ENCODE measurements at regions not wholly inside any gene's neighbourhood (a gene's known extent, or its start where the extent isn't known, plus 50 kb on each side); places are given as distances from the start of the nearest gene placed in this dataset.

GRCh38 chr12:78396538-78396937, 468.0 kb upstream of the SYT1 start:
- no CpG with 5 or more reads among the region's 1 CpG for WGBS, 2 experiments (ENCODE audit: extremely low coverage in 2 of 2, insufficient read length in 1 of 2)
- ChIA-PET CTCF (no interaction called here), POLR2A (ENCODE audit: unreplicated experiment) (no interaction called here)
- Histone ChIP-seq H3K27me3 (ENCODE audit: control insufficient read depth, insufficient read depth, low read length) (no peaks in the 10 kb centered on the region; the same call in 1 of the 2 replicates), H3K14ac (replicated peaks; ENCODE audit: low read depth, low read length) (no peak overlapping the region), H4K8ac (ENCODE audit: low read depth in 2 of 2, low read length in 2 of 2) (no peak overlapping the region), H2AFZ (replicated peaks; ENCODE audit: low read length, poor library complexity) (no peak overlapping the region), H3K27ac (ENCODE audit: insufficient read depth, low read length) (no peak overlapping the region), H3K9ac (ENCODE audit: low read depth, low read length) (no peak overlapping the region), H3K56ac (ENCODE audit: extremely low read depth, insufficient read depth, low read length) (no peak overlapping the region), H4K5ac (ENCODE audit: low read depth, low read length) (no peak overlapping the region), H2BK15ac (ENCODE audit: low read depth, low read length) (no peak overlapping the region), H2AK9ac (replicated peaks; ENCODE audit: low read depth, low read length, poor library complexity) (no peak overlapping the region), H2BK5ac (ENCODE audit: low read depth, low read length, poor library complexity, severe bottlenecking) (no peak overlapping the region), H3K4me2 (ENCODE audit: low read depth, low read length) (no peak overlapping the region), H3K36me3 (ENCODE audit: control insufficient read depth, insufficient read depth, low read length) (no peaks in the 10 kb centered on the region), H3K9me3 (ENCODE audit: control insufficient read depth, insufficient read depth, low read length) (no peaks in the 10 kb centered on the region), H2AK5ac (ENCODE audit: low read depth, low read length) (no peak overlapping the region), H3K79me1 (ENCODE audit: low read depth in 1 of 2, low read length in 2 of 2) (no peaks in the 10 kb centered on the region), H2BK120ac (ENCODE audit: low read depth, low read length) (no peak overlapping the region), H3K4me1 (ENCODE audit: control insufficient read depth, insufficient read depth, low read length) (no peaks in the 10 kb centered on the region), H3K4ac (ENCODE audit: low read depth, low read length) (no peak overlapping the region), H3K23ac (ENCODE audit: low read depth, low read length) (no peak overlapping the region), H2BK20ac (ENCODE audit: low read depth, low read length) (no peak overlapping the region), H4K20me1 (ENCODE audit: insufficient read depth, low read length) (no peaks in the 10 kb centered on the region), H3K9me1 (ENCODE audit: insufficient read depth, low read length) (no peaks in the 10 kb centered on the region), H3K4me3 (ENCODE audit: insufficient read depth, low read depth, low read length) (no peak overlapping the region), H4K91ac (ENCODE audit: insufficient read depth, low read depth, low read length) (no peak overlapping the region), H3K18ac (ENCODE audit: low read depth, low read length) (no peak overlapping the region)
- TF ChIP-seq CEBPB (IDR thresholded peaks at IDR 0.05; ENCODE audit: low read depth, low read length) (no peak), BHLHE40 (IDR thresholded peaks at IDR 0.05; ENCODE audit: low read depth, low read length) (no peak), RCOR1 (IDR thresholded peaks at IDR 0.05; ENCODE audit: insufficient replicate concordance, low read length) (no peak), USF2 (IDR thresholded peaks at IDR 0.05; ENCODE audit: low read depth, low read length) (no peak), MXI1 (IDR thresholded peaks at IDR 0.05; ENCODE audit: borderline replicate concordance, low read depth, low read length) (no peak), SMC3 (IDR thresholded peaks at IDR 0.05; ENCODE audit: low read depth, low read length) (no peak), RAD21 (IDR thresholded peaks at IDR 0.05; ENCODE audit: low read length) (no peak), POLR2A (IDR thresholded peaks at IDR 0.05; ENCODE audit: low read depth, low read length) (no peak), ELK1 (IDR thresholded peaks at IDR 0.05; ENCODE audit: borderline replicate concordance, low read depth, low read length) (no peak), RFX5 (IDR thresholded peaks at IDR 0.05; ENCODE audit: low read depth, low read length) (no peak), MAFK (IDR thresholded peaks at IDR 0.05; ENCODE audit: low read depth, low read length) (no peak), CHD1 (IDR thresholded peaks at IDR 0.05; ENCODE audit: low read depth, low read length) (no peak), CTCF (conservative IDR thresholded peaks at IDR 0.05; ENCODE audit: low read depth, low read length) (no peak), MAZ (IDR thresholded peaks at IDR 0.05; ENCODE audit: borderline replicate concordance, low read depth, low read length) (no peak), NFE2L2 (IDR thresholded peaks at IDR 0.05; ENCODE audit: low read depth, low read length) (no peak)
- dilution Hi-C loops (cut with HindIII; ENCODE audit: low sequenced_read_pairs, unreplicated experiment) (no loop called here), in situ Hi-C loops (cut with MboI; ENCODE audit: low sequenced_read_pairs) (no loop called here), intact Hi-C loops (cut with micrococcal nuclease) (loop anchor here (10.0 kb wide), 1 partner anchor 608 kb away; no protein-coding TSS in a partner anchor)
- ATAC-seq (ENCODE audit: low read depth) = no peak
- no peak for DNase-seq
- no TSS peak for BruUV-seq (replicated peaks)
